Lung microvascular endothelial cell (primary cell): ENCODE measurements at regions not wholly inside any gene's neighbourhood (a gene's known extent, or its start where the extent isn't known, plus 50 kb on each side); places are given as distances from the start of the nearest gene placed in this dataset.

Experiments used
- DNase-seq, 2 donors: peaks; one replicate each; pipeline versions ENCODE4 v3.0.0 to v3.0.0-alpha.2; 2010; ENCODE audit warnings: low read depth in 2 of 2

- DNase-seq: no peak
These were observed 498.7 kb downstream of the BCL11A start for GRCh38 chr2:60054571-60055340.

DNA sequence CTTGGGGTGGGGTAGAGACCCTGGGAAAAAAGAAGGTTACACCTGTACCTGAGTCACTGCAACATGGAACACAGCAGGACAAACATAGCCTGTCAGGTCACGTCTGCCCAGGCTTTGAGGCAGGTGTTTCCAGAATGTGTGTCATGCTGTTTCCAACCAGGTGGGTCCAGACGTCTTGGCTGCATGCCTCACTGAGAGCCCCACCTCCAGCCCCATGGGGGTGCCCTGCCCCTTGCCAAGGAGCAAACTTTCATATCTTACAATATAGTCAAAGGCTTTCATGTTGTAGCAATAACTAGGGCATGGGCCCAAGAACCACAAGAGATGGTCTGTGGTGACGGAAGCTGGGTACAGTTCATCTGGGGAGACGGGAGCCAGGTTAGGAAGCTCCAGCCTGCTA, 499.7 kb downstream of the BCL11A start:
- no peak for DNase-seq

- DNase-seq: no peak
These were observed 500.9 kb downstream of the BCL11A start for GRCh38 chr2:60052601-60053000.

DNA sequence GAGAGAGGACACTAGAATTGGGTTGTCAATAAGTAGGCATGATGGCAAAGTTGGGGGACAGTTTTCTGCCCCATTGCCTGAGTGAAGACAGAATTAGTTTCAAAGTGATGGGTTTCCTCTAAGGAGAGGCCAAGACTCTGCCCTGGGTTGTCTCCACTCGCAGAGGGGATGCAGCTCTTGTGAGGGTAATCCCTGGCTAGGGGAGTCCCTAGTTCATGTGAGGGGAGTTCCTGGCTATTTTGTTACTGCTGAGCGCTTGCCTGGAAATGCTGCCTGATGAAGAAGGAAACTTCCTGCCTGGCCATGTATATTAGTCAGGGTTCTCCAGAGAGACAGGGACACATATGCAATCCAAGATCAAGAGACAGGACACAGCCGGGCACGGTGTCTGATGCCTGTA, 501.5 kb downstream of the BCL11A start:
- no peak for DNase-seq

DNA sequence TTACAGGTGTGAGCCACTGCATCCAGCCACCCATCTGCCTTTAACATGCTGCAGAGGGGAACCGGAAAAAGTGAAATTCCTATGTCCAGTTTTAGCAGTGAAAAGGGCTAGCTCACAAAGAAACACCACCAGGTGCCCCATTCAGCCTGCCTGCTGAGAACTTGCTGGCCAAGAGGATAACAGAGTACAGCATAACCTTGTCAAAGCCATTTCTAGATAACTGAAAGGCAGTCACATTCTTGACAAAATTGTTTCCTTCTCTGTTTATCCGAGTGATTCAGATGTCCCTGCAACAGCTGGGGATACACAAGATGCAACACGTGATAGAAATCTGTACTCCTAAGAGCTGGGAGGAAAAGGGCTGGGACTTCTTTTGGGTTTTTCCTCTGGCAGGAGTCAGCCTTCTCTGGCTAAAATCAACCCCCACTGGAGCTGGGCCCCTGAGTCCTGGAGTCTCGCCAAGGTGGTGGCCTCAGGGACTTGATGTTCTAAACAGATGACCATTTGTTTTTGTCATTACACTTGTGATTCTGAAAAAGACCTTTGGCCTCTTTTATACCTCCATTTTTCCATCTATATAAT, 505.4 kb downstream of the BCL11A start:
- no peak for DNase-seq

- DNase-seq: no peak
These were observed 506.1 kb downstream of the BCL11A start for GRCh38 chr2:60047347-60047746.

DNA sequence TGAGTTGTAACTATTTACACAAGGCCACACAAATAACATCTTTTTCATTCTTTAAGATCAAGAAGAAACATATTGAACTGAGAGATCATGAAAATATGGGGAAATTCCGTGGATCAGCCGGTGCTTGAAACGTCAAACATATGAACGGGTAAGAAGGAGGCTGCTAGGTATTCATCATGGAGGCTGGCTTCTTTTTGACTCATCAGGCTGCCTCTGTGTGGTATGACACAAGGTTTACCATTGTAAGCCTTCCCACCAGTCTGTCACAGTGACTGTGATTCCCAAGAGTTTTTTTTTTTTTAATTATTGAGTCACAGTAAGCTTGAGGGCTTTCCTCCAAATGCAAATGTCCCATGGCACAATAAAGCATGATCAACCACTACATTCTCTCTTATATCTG, 506.9 kb downstream of the BCL11A start:
- no peak for DNase-seq

- DNase-seq: no peak
These were observed 508.0 kb downstream of the BCL11A start for GRCh38 chr2:60045456-60045855.

DNA sequence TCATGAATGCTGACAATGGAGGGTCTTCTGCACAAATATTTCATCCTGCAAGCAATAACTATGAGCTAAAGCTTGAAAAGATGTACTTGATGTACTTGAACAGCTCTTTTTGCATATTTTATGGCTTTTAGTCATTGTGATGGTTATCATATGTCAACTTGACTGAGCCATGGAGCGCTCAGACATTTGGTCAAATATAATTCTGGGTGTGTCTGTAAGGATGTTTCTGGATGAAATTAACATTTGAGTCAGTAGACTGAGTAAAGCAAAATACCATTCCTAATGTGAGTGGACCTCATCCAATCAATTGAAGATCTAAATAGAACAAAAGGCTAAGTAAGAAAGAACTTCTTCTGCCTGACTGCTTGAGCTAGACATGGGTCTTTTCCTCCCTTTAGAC, 509.0 kb downstream of the BCL11A start:
- DNase-seq: no peak

DNA sequence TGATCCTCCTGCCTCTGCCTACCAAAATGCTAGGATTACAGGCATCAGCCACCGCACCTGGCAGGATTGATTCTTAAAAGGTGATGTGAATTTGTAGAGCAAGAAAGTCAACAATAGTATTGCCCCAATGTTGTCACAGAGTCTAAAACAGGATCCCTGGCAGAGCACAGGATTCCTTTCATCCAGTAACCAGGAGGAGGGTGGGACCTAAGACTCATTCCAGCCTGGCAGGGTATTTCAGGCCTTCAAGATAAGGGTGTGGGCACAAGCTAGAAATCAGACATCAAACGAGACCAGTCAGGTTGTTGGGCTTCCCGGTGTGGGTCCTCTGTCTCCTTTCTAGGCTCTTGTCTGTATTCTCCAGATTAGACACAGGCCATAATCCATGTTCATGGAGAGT, 511.4 kb downstream of the BCL11A start:
- no peak for DNase-seq

- DNase-seq: no peak
These were observed 520.1 kb downstream of the BCL11A start for GRCh38 chr2:60033325-60033724.

DNA sequence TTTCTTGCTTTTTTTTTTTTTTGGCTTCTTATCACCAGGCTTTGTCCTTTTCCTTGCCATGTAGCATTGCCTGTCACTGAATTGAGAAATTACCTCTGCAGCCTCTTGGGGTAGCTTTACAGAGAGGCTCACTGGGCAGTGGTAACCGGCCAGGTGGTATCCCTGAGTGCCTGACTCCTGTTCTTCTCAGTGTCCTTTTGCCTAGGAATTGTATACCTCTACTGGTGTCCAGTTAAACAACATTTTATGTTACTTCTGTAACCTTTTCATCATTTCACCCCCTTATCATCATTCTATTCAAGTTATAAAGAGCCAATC, 523.9 kb downstream of the BCL11A start:
- DNase-seq: no peak

GRCh38 chr2:60028849-60029565, 524.4 kb downstream of the BCL11A start:
- no peak for DNase-seq

- no peak for DNase-seq
These were observed 528.0 kb downstream of the BCL11A start for GRCh38 chr2:60025496-60025895.

DNA sequence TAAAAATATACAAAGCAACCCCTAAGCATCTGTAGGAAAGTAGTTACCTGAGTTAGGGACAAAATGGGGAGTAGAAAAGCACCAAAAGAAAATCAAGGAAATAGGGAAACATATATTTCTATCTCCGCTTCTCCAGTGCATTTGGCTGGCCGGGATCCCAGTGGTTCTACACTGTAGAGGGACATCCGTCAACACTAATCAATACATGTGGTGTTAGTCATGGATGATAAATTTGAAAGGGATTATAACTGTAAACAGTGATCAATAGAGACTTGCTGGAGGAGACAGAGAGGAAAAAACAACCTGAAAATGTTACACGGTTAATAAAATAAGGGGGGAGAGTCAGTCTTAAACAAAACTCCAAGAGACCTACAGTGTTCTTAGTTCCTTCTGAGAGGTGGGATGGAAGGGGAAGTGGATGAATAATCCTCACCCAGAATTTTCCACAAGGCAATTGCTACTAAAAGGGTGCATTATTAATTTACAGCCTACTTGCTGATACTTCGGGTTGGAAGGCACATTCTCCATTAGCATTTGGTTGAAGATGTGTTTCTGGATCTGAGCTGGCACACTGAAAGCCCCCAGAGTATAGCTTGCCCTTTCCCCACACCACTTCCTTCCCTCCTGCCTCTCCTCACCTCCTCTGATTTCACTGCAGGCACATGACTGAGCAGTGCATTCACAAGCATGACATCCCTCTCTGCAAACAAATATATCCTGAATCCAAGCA, 530.0 kb downstream of the BCL11A start:
- no peak for DNase-seq

- no peak for DNase-seq
These were observed 545.8 kb downstream of the BCL11A start for GRCh38 chr2:60007671-60008070.

DNA sequence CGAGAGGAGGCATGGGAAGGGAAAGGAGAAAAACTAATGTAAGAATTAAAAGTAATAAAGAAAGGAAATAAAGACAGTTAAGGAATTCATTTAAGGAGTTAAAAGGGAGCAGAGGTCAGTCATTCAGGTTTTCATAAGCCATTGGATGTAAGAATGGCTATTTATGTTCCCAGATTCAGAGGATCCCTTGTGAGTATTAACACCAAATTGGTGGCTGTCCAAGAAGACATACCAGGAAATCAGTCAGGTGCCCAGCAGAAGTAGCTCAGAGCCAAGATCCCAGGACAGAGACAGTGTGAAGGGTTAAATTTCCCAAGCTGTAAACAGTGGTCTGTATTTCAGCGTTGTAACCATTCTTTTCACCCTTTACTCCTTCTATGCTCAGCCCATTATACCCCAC, 550.4 kb downstream of the BCL11A start:
- DNase-seq: no peak

DNA sequence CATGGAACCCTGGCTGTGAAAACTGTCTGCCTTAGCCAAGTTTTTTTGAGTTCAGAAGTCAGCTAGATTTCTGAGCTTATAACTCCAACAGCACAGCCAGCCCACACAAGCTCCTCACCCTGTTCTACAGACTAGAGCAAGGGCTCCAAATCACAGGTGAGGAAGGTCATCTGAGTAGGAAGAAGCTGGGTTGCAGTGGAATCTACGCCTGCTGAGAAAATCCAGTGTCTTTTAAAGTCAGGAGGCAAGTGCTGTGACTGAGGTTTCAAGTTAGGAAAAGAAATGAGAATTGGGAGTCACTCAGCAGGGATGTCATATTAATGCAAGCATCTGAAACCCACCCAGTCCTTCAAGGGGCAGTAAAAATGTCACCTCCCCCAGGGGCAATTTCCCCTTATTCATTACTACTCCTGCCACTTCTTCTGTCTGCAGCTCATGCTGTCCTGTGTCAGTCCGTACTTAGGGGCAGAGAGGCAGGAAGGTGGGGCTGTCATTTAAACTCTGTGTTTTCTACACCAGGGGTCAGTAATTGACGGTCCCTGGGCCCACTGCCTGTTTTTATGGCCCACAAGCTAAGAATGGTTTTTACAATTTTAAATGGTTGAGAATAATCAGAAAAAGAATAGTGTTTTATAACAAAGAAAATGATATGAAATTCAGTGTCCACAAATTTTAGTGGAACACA, 551.1 kb downstream of the BCL11A start:
- no peak for DNase-seq

DNA sequence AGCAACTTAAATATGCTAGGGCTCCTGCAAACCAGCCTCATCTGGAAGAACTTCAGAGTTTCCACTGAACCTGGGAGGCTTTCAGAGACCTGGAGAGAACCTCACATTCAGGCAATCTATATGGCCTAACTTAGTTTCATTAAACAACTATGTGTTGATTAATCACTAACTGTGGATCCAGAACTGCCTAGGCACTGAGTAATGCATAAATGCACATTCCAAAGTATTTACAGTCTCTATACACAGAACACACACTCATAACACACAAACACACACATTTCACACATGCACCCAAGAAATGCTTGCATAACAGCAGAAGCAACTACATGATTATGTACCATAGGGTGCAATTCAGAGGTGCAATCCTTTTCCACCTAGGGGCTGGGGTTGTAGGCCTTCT, 552.8 kb downstream of the BCL11A start:
- no peak for DNase-seq

DNA sequence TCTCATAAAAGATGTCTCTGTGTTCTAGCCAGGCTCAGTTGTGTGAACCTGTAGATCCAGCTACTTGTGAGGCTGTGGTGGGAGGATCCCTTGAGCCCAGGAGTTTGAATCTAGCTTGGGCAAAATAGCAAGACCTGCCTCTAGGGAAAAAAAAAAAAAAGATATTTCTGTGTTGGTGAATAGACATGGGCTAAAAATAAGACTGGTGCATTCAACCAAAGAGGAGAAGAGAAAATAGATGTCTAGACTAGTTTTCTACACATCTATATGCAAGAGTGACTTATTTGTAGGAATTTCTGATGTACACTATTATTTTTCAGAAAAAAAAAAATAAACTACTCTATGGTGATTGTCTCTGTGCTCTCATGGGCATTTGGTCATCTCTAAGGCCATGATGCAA, 555.1 kb downstream of the BCL11A start:
- DNase-seq: no peak

GRCh38 chr2:59997371-59997770, 556.1 kb downstream of the BCL11A start:
- no peak for DNase-seq

DNA sequence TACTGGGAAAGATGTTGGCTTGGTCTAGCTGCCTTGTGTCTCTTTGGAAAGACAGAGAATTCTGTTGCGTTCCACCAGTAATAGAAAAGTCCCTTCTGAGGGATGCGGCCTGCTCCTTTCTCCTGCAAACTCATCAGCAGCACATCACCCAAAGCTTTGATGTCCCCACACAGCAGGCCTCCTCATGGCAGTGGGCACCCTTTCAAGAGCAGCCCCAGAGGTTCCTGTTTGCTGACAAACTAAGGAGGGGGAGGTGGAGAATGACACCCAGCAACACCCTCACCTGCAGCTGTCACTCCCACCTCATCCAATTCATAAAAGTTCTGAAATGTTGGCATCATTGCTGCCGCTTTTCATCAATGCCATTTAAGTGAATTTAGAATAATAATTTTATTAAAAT, 556.6 kb downstream of the BCL11A start:
- no peak for DNase-seq
